ENCODE measurements at regions not wholly inside any gene's neighbourhood (a gene's known extent, or its start where the extent isn't known, plus 50 kb on each side); places are given as distances from the start of the nearest gene placed in this dataset.
"Not testable (repeated sequence)": the region's sequence is repeated elsewhere in the genome, so short reads cannot be mapped to it uniquely, and the experiment has no call there.

GRCh38 chr10:62666275-62666674 is 138.2 kb upstream of the ADO start:
- DNase-seq, result peak; percentile 76

- DNase-seq, result no peak
Observed at GRCh38 chr10:62669341-62669740, 135.2 kb upstream of the ADO start.

- DNase-seq, result no peak
Observed at GRCh38 chr10:62671104-62671503, 133.4 kb upstream of the ADO start.

- DNase-seq, result peak; percentile 80
Observed at GRCh38 chr10:62681211-62681940, 123.1 kb upstream of the ADO start.

GRCh38 chr10:62684911-62685310 is 119.6 kb upstream of the ADO start:
- no peak for DNase-seq

- DNase-seq, result peak; percentile 46
Observed at GRCh38 chr10:62687230-62687748, 117.2 kb upstream of the ADO start.

- no peak for DNase-seq
Observed at GRCh38 chr10:62688971-62689700, 115.4 kb upstream of the ADO start.

GRCh38 chr10:62689712-62690111 is 114.8 kb upstream of the ADO start:
- peak; percentile 50 for DNase-seq

- DNase-seq, result no peak
Observed at GRCh38 chr10:62690703-62691102, 113.8 kb upstream of the ADO start.

GRCh38 chr10:62691336-62691735 is 113.2 kb upstream of the ADO start:
- DNase-seq, result peak; percentile 37

- DNase-seq, result no peak
Observed at GRCh38 chr10:62692085-62692484, 112.4 kb upstream of the ADO start.

GRCh38 chr10:62693306-62693705 is 111.2 kb upstream of the ADO start:
- no peak for DNase-seq

GRCh38 chr10:62694537-62695126 is 109.9 kb upstream of the ADO start:
- DNase-seq, result no peak

GRCh38 chr10:62696798-62697197 is 107.7 kb upstream of the ADO start:
- DNase-seq, result no peak

- DNase-seq, result no peak
Observed at GRCh38 chr10:62699148-62699547, 105.4 kb upstream of the ADO start.

GRCh38 chr10:62704121-62704520 is 100.4 kb upstream of the ADO start:
- DNase-seq, result not testable (repeated sequence)

- DNase-seq, result no peak
Observed at GRCh38 chr10:62705789-62706188, 98.7 kb upstream of the ADO start.

- DNase-seq, result no peak
Observed at GRCh38 chr10:62707810-62708209, 96.7 kb upstream of the ADO start.

GRCh38 chr10:62708569-62708968 is 96.0 kb upstream of the ADO start:
- DNase-seq, result peak; percentile 83

- DNase-seq, result no peak
Observed at GRCh38 chr10:62709200-62709599, 95.3 kb upstream of the ADO start.

- peak; percentile 82 for DNase-seq
Observed at GRCh38 chr10:62710182-62710581, 94.3 kb upstream of the ADO start.

- DNase-seq, result no peak
Observed at GRCh38 chr10:62715383-62715782, 89.1 kb upstream of the ADO start.

- DNase-seq, result no peak
Observed at GRCh38 chr10:62718585-62718984, 85.9 kb upstream of the ADO start.

- DNase-seq, result peak; percentile 50
Observed at GRCh38 chr10:62719061-62719460, 85.5 kb upstream of the ADO start.
